Muscle layer of colon (tissue), 2 donors: ENCODE measurements at regions not wholly inside any gene's neighbourhood (a gene's known extent, or its start where the extent isn't known, plus 50 kb on each side); places are given as distances from the start of the nearest gene placed in this dataset.
"Not testable (repeated sequence)": the region's sequence is repeated elsewhere in the genome, so short reads cannot be mapped to it uniquely, and the experiment has no call there.

Experiments used
- H3K27ac ChIP-seq: one replicate; pipeline ENCODE4 v1.7.0; 2013; ENCODE audit warnings: low read depth, mild to moderate bottlenecking, low read length, moderate library complexity
- H3K27me3 ChIP-seq, 2 donors: one replicate each; pipeline ENCODE4 v1.7.0; 2013; ENCODE audit warnings: low read length in 2 of 2, mild to moderate bottlenecking in 2 of 2; ENCODE audit not compliant: insufficient read depth in 2 of 2, control insufficient read depth in 1 of 2
- H3K36me3 ChIP-seq: one replicate; pipeline ENCODE4 v1.7.0; 2013; ENCODE audit warnings: mild to moderate bottlenecking, low read length; ENCODE audit not compliant: insufficient read depth
- H3K4me1 ChIP-seq: one replicate; pipeline ENCODE4 v1.7.0; 2013; ENCODE audit warnings: mild to moderate bottlenecking, low read length; ENCODE audit not compliant: insufficient read depth
- H3K4me3 ChIP-seq, 2 donors: one replicate each; pipeline ENCODE4 v1.7.0; 2013; ENCODE audit warnings: low read length in 2 of 2, low read depth in 1 of 2, mild to moderate bottlenecking in 1 of 2, moderate library complexity in 1 of 2
- H3K9ac ChIP-seq: one replicate; pipeline ENCODE4 v1.7.0; 2013; ENCODE audit warnings: low read length
- H3K9me3 ChIP-seq: one replicate; pipeline ENCODE4 v1.7.0; 2013; ENCODE audit warnings: mild to moderate bottlenecking, low read length
- donor health status: abdominal sarcoma.
- donor health status: Adenocarcinoma of cecum.

DNA sequence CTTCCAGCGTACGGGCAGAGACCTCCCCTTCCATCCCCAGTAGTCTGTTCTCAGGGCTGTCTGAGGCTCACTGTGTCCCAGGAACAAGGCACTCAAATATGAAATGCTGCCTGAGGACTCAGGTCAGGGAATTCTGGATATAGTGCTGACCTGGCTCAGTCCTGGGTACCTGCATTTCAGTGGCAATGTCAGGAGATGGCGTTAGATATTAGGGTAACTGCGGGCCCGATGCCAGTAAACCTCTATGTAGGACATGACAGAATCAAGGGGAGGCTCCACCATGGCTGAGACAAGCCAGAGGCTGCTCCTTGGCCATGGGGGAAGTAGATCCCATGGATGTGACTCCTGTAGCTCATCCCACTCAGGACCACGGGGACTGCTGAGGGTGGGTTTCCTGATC, 131.7 kb downstream of the ZNF280B start:
- not testable (repeated sequence) for H3K4me1 ChIP-seq, H3K9me3 ChIP-seq, H3K27ac ChIP-seq, H3K36me3 ChIP-seq, H3K9ac ChIP-seq, H3K27me3 ChIP-seq, H3K4me3 ChIP-seq

DNA sequence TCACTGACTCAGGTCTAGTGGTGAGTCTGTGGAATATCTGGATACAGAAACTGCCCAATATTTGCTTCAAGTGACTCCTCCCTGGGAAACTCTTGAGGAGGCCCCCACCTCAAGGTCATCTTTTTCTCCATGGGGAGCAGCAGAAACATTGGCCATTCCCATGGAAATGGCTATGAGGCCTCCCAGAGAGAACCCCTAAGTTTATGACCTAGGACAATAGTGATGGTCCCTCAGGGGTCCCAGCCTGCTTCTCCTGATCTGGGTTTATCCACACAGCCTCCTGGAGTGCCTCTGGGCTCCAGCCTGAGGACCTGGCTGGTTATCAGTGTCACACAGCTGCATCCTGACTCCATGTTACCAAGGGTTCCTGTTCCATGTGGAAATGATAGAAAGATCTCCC, 131.2 kb downstream of the ZNF280B start:
- H3K4me1 ChIP-seq, result no peaks in the 10 kb centered on the region
- H3K9me3 ChIP-seq, result no peaks in the 10 kb centered on the region
- no peak overlapping the region for H3K9ac ChIP-seq
- no peak overlapping the region for H3K27ac ChIP-seq
- peaks cover 0 to 4% of the 10 kb centered on the region in 2 donors for H3K27me3 ChIP-seq
- no peak overlapping the region for H3K4me3 ChIP-seq
- H3K36me3 ChIP-seq, result no peaks in the 10 kb centered on the region

DNA sequence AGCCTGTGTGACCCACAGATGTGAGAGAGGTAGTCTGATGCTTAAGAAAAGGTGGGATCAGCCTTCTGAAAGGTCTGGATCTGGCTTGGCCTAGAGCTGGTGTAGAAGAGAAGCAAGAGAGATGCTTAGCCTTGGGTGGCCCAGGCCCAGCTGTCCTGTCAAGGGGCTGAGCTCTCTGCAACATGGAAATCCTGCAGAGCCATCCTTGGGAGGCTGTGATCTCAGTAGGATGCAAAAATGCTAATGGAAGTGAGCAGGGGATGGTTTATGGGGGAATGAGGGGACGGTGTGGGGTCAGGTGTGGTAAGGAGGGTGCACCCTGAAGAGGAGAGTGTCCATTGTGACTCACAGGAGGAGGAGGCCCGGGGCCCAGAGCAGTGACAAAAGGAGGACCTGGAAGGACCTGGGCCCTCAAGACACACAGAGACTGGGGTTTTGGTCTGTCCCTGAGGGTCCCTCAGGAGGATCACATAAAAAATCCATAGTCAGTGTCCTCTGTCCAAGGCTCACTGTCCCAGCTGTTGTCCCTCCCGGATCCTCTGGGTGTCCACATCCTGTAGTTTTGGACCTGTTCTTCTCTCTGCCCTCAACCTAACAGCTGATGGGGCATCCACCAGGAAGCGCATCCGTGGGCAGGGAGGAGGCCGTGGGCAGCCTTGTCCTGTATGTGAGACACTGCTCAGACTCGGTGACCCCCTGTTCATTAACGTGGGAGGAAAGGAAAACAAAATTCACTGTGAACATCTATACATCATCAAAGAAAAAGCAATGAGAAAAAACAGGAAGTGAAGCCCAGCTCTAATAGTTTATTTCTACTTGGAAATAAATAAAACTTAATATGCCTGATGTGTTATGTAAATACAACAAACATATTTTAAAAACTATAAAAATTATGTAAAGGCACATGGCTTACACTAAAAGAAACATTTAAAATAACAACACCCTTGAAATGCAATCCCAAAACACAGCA, 129.8 kb downstream of the ZNF280B start:
- Histone ChIP-seq H3K27me3 (peaks cover 0 to 4% of the 10 kb centered on the region in 2 donors), H3K9me3 (no peaks in the 10 kb centered on the region), H3K9ac (no peak overlapping the region), H3K4me1 (no peaks in the 10 kb centered on the region), H3K27ac (no peak overlapping the region), H3K36me3 (no peaks in the 10 kb centered on the region), H3K4me3 (no peak overlapping the region)

DNA sequence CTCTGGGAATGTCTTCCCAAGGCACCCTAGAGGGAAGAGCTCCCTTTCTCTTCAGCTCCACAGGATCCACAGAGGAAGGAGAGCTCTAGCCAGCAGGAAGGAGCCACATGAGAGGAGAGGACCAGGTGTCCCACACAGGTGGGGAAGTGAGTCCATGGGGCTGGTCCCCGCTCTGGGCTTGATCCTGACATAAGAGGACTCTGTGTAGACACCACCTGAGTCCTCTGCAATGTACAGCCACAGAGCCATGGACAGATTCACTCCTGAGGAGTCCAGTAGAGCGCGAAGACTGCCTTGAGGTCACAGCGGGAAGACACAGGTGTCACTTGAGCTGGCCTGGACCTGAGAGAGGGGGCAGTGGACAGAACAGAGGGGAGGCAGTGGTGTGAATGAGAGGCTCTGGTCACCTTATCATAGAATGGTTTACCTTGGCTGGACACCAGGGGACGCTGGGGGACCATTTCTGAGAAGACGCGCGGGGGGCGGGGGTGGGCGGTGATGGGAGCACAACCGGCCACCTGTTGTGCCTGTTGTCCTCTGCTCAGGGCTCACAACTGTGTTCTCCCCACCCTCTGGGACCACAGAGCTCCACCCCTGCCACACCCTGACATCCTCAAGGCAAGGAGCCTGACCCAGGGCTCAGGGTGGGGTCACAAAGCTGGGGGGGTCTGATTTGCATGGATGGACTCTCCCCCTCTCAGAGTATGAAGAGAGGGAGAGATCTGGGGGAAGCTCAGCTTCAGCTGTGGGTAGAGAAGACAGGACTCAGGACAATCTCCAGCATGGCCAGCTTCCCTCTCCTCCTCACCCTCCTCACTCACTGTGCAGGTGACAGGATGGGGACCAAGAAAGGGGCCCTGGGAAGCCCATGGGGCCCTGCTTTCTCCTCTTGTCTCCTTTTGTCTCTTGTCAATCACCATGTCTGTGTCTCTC, 128.2 kb downstream of the ZNF280B start:
- peaks cover 4 to 7% of the 10 kb centered on the region in 2 donors for H3K27me3 ChIP-seq

DNA sequence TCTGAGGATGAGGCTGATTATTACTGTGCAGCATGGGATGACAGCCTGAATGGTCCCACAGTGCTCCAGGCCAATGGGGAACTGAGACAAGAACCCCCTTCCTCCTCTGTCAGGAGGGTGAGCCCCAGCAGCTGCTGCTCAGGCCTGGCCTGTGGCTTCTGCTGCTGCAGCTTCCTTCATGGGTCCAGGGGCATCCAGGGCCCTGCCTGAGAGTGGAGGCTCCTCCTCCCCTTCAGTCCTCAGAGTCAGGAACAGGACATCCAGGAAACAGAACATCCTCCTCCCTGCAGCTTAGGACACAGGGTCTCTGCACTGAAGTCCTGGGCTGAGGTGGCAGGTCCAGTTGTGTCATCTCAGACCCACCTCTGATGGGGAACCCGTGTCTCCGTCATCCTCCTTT, 127.2 kb downstream of the ZNF280B start:
- H3K9ac ChIP-seq, H3K27ac ChIP-seq, H3K36me3 ChIP-seq, H3K4me3 ChIP-seq, H3K9me3 ChIP-seq, H3K4me1 ChIP-seq, H3K27me3 ChIP-seq: not testable (repeated sequence)

More for the DNA sequence above, 128.2 kb downstream of the ZNF280B start:
- H3K36me3 ChIP-seq, result no peaks in the 10 kb centered on the region
- no peaks in the 10 kb centered on the region for H3K4me1 ChIP-seq
- H3K27ac ChIP-seq, result no peak overlapping the region
- H3K9me3 ChIP-seq, result no peaks in the 10 kb centered on the region
- H3K9ac ChIP-seq, result no peak overlapping the region
- H3K4me3 ChIP-seq, result no peak overlapping the region

- Histone ChIP-seq H3K27me3 (peaks cover 0 to 7% of the 10 kb centered on the region in 2 donors), H3K4me1 (no peaks in the 10 kb centered on the region), H3K27ac (no peak overlapping the region), H3K9ac (no peak overlapping the region), H3K4me3 (no peak overlapping the region), H3K36me3 (no peaks in the 10 kb centered on the region), H3K9me3 (no peaks in the 10 kb centered on the region)
These were observed 124.3 kb downstream of the ZNF280B start for GRCh38 chr22:22384267-22384666.

DNA sequence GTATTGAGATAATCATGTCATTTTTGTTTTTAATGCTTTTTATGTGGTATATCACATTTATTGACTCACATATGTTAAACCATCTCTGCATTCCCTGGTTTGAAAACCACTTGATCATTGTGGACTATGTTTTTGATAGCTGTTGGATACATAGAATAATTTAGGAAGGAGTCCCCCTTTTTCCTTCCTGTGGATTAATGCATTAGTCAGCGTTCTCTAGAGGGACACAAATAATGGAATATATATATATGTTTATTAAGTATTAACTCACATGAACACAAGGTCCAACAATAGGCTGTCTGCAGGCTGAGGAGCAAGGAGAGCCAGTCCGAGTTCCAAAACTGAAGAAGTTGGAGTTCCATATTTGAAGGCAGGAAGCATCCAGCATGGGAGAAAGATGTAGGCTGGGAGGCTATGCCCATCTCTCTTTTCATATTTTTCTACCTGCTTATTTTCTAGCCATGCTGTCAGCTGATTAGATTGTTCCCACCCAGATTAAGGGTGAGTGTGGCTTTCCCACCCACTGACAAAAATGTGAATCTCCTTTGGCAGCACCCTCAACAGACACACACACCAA, 123.8 kb downstream of the ZNF280B start:
- Histone ChIP-seq H3K36me3 (no peaks in the 10 kb centered on the region), H3K27me3 (peaks cover 0 to 7% of the 10 kb centered on the region in 2 donors), H3K9ac (no peak overlapping the region), H3K27ac (no peak overlapping the region), H3K4me1 (no peaks in the 10 kb centered on the region), H3K9me3 (no peaks in the 10 kb centered on the region), H3K4me3 (no peak overlapping the region)

- no peak overlapping the region for H3K27ac ChIP-seq
- H3K9me3 ChIP-seq, result no peaks in the 10 kb centered on the region
- H3K27me3 ChIP-seq, result peaks cover 0 to 7% of the 10 kb centered on the region in 2 donors
- H3K4me3 ChIP-seq, result no peak overlapping the region
- no peaks in the 10 kb centered on the region for H3K36me3 ChIP-seq
- no peak overlapping the region for H3K9ac ChIP-seq
- H3K4me1 ChIP-seq, result no peaks in the 10 kb centered on the region
These were observed 121.7 kb downstream of the ZNF280B start for GRCh38 chr22:22386602-22387385.

DNA sequence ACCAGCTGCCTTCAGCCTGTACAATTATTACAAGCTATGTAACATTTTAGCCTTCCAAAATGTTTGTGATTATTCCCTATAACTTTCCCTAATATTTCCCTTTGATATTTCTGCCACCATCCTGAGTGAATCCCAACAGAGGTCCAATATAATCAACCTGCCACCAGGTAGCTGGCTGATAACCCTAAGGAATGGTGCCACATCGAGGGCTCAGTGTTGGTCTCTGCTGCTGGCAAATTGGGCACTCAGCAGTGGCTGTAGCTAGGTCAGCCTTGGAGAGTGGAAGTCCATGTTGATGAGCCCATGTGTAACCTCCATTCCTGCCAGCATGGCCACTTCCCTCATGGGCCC, 121.2 kb downstream of the ZNF280B start:
- no peaks in the 10 kb centered on the region for H3K36me3 ChIP-seq
- no peak overlapping the region for H3K9ac ChIP-seq
- H3K27me3 ChIP-seq, result peaks cover 0 to 7% of the 10 kb centered on the region in 2 donors
- H3K4me3 ChIP-seq, result no peak overlapping the region
- no peaks in the 10 kb centered on the region for H3K4me1 ChIP-seq
- H3K27ac ChIP-seq, result no peak overlapping the region
- no peaks in the 10 kb centered on the region for H3K9me3 ChIP-seq

- H3K9me3 ChIP-seq, result no peaks in the 10 kb centered on the region
- no peak overlapping the region for H3K27ac ChIP-seq
- no peaks in the 10 kb centered on the region for H3K36me3 ChIP-seq
- H3K4me1 ChIP-seq, result no peaks in the 10 kb centered on the region
- no peak overlapping the region for H3K4me3 ChIP-seq
- no peak overlapping the region for H3K9ac ChIP-seq
- H3K27me3 ChIP-seq, result peaks cover 0 to 7% of the 10 kb centered on the region in 2 donors
These were observed 120.5 kb downstream of the ZNF280B start for GRCh38 chr22:22388090-22388489.
